Loucy (cell line): ENCODE measurements at regions not wholly inside any gene's neighbourhood (a gene's known extent, or its start where the extent isn't known, plus 50 kb on each side); places are given as distances from the start of the nearest gene placed in this dataset.

Source experiments
- CTCF ChIP-seq: fragments of 200-600 bp; sonication (generic); conservative IDR thresholded peaks from 2 replicates; pipeline ENCODE4 v1.5.1; 2014; ENCODE audit warnings: mild to moderate bottlenecking, antibody characterized with exemption, low read length
- EZH2phosphoT487 ChIP-seq: fragments of 200-600 bp; IDR thresholded peaks from 2 replicates; pipeline ENCODE4 v1.6.1; 2018; ENCODE audit warnings: antibody characterized with exemption, mild to moderate bottlenecking, moderate library complexity, borderline replicate concordance

- no peak for TF ChIP-seq EZH2phosphoT487
- TF ChIP-seq CTCF: no peak
These were observed 615.3 kb downstream of the ZBBX start for GRCh38 chr3:166764698-166765318.
